Lung (tissue), 11 donors: ENCODE measurements at regions not wholly inside any gene's neighbourhood (a gene's known extent, or its start where the extent isn't known, plus 50 kb on each side); places are given as distances from the start of the nearest gene placed in this dataset.
A peak's percentile ranks its signal among the peaks of the same experiment; 100 is the strongest.

Source experiments
- ATAC-seq: fragments of 200-7000 bp; cut with Tn5 transposase; one replicate; pipeline ENCODE4 v1.9.1; 2020; ENCODE audit warnings: moderate number of reproducible peaks; ENCODE audit not compliant: insufficient read depth, low FRiP score
- DNase-seq, 3 donors: peaks; one replicate each; pipeline ENCODE4 v3.0.0-alpha.2; 2013 to 2017
- H3K27ac ChIP-seq, 2 donors: one replicate each; pipeline ENCODE4 v1.5.1; 2013; ENCODE audit warnings: mild to moderate bottlenecking in 2 of 2, moderate library complexity in 2 of 2, control low read depth in 1 of 2, inconsistent platforms in 1 of 2, low read depth in 1 of 2, low read length in 1 of 2
- H3K27me3 ChIP-seq, 3 donors: one replicate each; pipeline ENCODE4 v1.5.1; 2013; ENCODE audit warnings: low read length in 2 of 3; ENCODE audit not compliant: control insufficient read depth in 3 of 3, insufficient read depth in 3 of 3
- H3K36me3 ChIP-seq, 4 donors: one replicate each; pipeline ENCODE4 v1.5.1; 2013; ENCODE audit warnings: low read length in 4 of 4, mild to moderate bottlenecking in 1 of 4, moderate library complexity in 1 of 4; ENCODE audit not compliant: control insufficient read depth in 4 of 4, insufficient read depth in 4 of 4
- H3K4me1 ChIP-seq, 5 donors: one replicate each; pipeline ENCODE4 v1.5.1; 2013; ENCODE audit warnings: low read length in 5 of 5, mild to moderate bottlenecking in 2 of 5, moderate library complexity in 1 of 5; ENCODE audit not compliant: control insufficient read depth in 5 of 5, insufficient read depth in 5 of 5
- H3K4me3 ChIP-seq: one replicate; pipeline ENCODE4 v1.5.1; 2013; ENCODE audit warnings: mild to moderate bottlenecking, control low read depth, moderate library complexity
- H3K9ac ChIP-seq, 2 donors: one replicate each; pipeline ENCODE4 v1.5.1; 2013; ENCODE audit warnings: low read length in 2 of 2, control low read depth in 1 of 2; ENCODE audit not compliant: insufficient read depth in 1 of 2
- H3K9me3 ChIP-seq, 4 donors: one replicate each; pipeline ENCODE4 v1.5.1; 2013; ENCODE audit warnings: low read length in 3 of 4, mild to moderate bottlenecking in 1 of 4, moderate library complexity in 1 of 4; ENCODE audit not compliant: control insufficient read depth in 4 of 4, insufficient read depth in 3 of 4
- CTCF ChIP-seq: IDR thresholded peaks from 2 replicates; pipeline ENCODE4 v1.5.1; 2012; ENCODE audit warnings: mild to moderate bottlenecking; ENCODE audit errors: control extremely low read depth, extremely low read depth
- WGBS, 2 donors: extraction: QIAGEN DNeasy Blood & Tissue Kit; methylation state at CpG; one replicate each; pipeline ENCODE4 v1.1.7; 2013; 5-methylcytosine and 5-hydroxymethylcytosine counted together
- donor health status: control.
- donor health status: control.
- donor health status: Bipolar disorder and iron deficiency.
- donor health status: healthy.
- donor health status: DM: yes; HTN: yes; CAD: no.

- no peak overlapping the region for H3K4me3 ChIP-seq
- no peaks in the 10 kb centered on the region for H3K36me3 ChIP-seq
- ATAC-seq: no peak
- 82 to 83% methylated on average over 1 of the region's 1 CpG for WGBS, 2 donors
- DNase-seq: no peak
- H3K4me1 ChIP-seq: no peaks in the 10 kb centered on the region
- H3K9me3 ChIP-seq: no peaks in the 10 kb centered on the region
- H3K27ac ChIP-seq: no peak overlapping the region
- no peak for TF ChIP-seq CTCF
- H3K27me3 ChIP-seq: no peaks in the 10 kb centered on the region
- H3K9ac ChIP-seq: no peak overlapping the region
Measured at GRCh38 chr11:38972220-38972619, 2374.2 kb upstream of the RAG2 start.

- no peak for ATAC-seq
- no peak overlapping the region for H3K4me3 ChIP-seq
- H3K9ac ChIP-seq: no peak overlapping the region
- no peaks in the 10 kb centered on the region for H3K36me3 ChIP-seq
- H3K4me1 ChIP-seq: no peaks in the 10 kb centered on the region
- TF ChIP-seq CTCF: no peak
- 78 to 85% methylated on average over 6 of the region's 6 CpGs for WGBS, 2 donors
- no peaks in the 10 kb centered on the region for H3K27me3 ChIP-seq
- H3K27ac ChIP-seq: no peak overlapping the region
- H3K9me3 ChIP-seq: no peaks in the 10 kb centered on the region
- no peak for DNase-seq
Measured at GRCh38 chr11:38971141-38971540, 2373.1 kb upstream of the RAG2 start.

GRCh38 chr11:38968951-38969350 is 2370.9 kb upstream of the RAG2 start:
- Histone ChIP-seq H3K9me3 (no peaks in the 10 kb centered on the region), H3K27ac (no peak overlapping the region), H3K4me1 (no peaks in the 10 kb centered on the region), H3K9ac (no peak overlapping the region), H3K36me3 (no peaks in the 10 kb centered on the region), H3K27me3 (no peaks in the 10 kb centered on the region), H3K4me3 (no peak overlapping the region)
- ATAC-seq: no peak
- TF ChIP-seq CTCF: no peak
- peak in 1 of 3 donors; percentile 19 for DNase-seq
- 0% methylated on average over 1 of the region's 1 CpG for WGBS, 2 donors

GRCh38 chr11:38952698-38953097 is 2354.7 kb upstream of the RAG2 start:
- ATAC-seq: no peak
- 58 to 75% methylated on average over 4 of the region's 4 CpGs for WGBS, 2 donors
- Histone ChIP-seq H3K4me3 (no peak overlapping the region), H3K4me1 (no peaks in the 10 kb centered on the region), H3K27me3 (no peaks in the 10 kb centered on the region), H3K36me3 (no peaks in the 10 kb centered on the region), H3K9me3 (no peaks in the 10 kb centered on the region), H3K9ac (no peak overlapping the region), H3K27ac (no peak overlapping the region)
- DNase-seq: no peak
- TF ChIP-seq CTCF: no peak
